Glutamatergic neuron (in vitro differentiated cells): ENCODE measurements at regions not wholly inside any gene's neighbourhood (a gene's known extent, or its start where the extent isn't known, plus 50 kb on each side); places are given as distances from the start of the nearest gene placed in this dataset.
"Not testable (repeated sequence)": the region's sequence is repeated elsewhere in the genome, so short reads cannot be mapped to it uniquely, and the experiment has no call there.

Experiments
- DNase-seq: peaks from one replicate; pipeline ENCODE4 v3.0.0; 2022
- H3K27ac Mint-ChIP-seq: one replicate; pipeline ENCODE4 v1.8.0; 2020; ENCODE audit warnings: mild to moderate bottlenecking, mixed read lengths, inconsistent platforms; ENCODE audit not compliant: unreplicated experiment
- H3K27me3 Mint-ChIP-seq: one replicate; pipeline ENCODE4 v1.8.0; 2020; ENCODE audit warnings: mild to moderate bottlenecking, moderate library complexity, mixed read lengths, inconsistent platforms; ENCODE audit not compliant: unreplicated experiment
- H3K36me3 Mint-ChIP-seq: one replicate; pipeline ENCODE4 v1.8.0; 2020; ENCODE audit warnings: mild to moderate bottlenecking, mixed read lengths, inconsistent platforms; ENCODE audit not compliant: unreplicated experiment
- H3K4me1 Mint-ChIP-seq: one replicate; pipeline ENCODE4 v1.8.0; 2020; ENCODE audit warnings: mild to moderate bottlenecking, low read depth, mixed read lengths, inconsistent platforms; ENCODE audit not compliant: unreplicated experiment
- H3K4me3 Mint-ChIP-seq: one replicate; pipeline ENCODE4 v1.8.0; 2020; ENCODE audit warnings: mild to moderate bottlenecking, mixed read lengths, inconsistent platforms; ENCODE audit not compliant: unreplicated experiment
- H3K9me3 Mint-ChIP-seq: one replicate; pipeline ENCODE4 v1.8.0; 2020; ENCODE audit warnings: mild to moderate bottlenecking, moderate library complexity, mixed read lengths, inconsistent platforms; ENCODE audit not compliant: unreplicated experiment
- CTCF ChIP-seq: fragments of 200-600 bp; sonication (generic); IDR thresholded peaks from one replicate; pipeline ENCODE4 v1.5.0; 2021; ENCODE audit not compliant: partially characterized antibody, unreplicated experiment

DNA sequence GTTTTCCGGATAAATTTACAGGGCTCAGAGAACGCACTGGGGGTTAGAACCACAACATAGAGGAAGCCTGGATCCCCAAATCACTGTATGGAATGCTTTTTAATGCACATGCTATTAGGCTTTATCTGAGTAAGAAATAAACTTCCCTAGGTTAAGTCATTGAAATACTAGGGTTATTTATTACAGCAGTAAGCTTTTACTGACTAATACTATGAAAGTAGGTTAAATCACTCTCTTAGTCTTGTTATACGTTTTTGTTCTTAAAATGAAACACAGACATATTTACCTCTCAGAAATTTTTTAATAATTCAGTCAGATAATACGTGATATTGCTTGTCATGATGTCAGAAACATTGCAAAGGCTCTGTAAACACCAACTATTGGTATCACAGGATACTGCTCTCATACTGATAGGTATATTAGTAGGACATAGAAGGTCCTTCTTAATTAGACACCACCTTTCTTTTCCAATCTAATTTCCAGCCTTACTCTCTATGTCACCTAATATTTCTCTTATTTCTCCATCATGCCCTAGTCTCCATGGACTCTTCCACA lies 162.7 kb upstream of the NYAP2 start:
- no peak for DNase-seq
- Mint-ChIP-seq H3K9me3 (no peaks in the 10 kb centered on the region), H3K36me3 (no peaks in the 10 kb centered on the region), H3K27ac (no peak overlapping the region), H3K4me3 (no peak overlapping the region), H3K4me1 (no peaks in the 10 kb centered on the region), H3K27me3 (no peaks in the 10 kb centered on the region)
- TF ChIP-seq CTCF = no peak

GRCh38 chr2:225233234-225233633 lies 166.3 kb upstream of the NYAP2 start:
- H3K27ac Mint-ChIP-seq = no peak overlapping the region
- H3K4me3 Mint-ChIP-seq = no peak overlapping the region

GRCh38 chr2:225231900-225232299 lies 167.6 kb upstream of the NYAP2 start:
- H3K27me3 Mint-ChIP-seq = peaks cover 2% of the 10 kb centered on the region
- H3K4me3 Mint-ChIP-seq = no peak overlapping the region
- no peaks in the 10 kb centered on the region for H3K4me1 Mint-ChIP-seq
- no peak overlapping the region for H3K27ac Mint-ChIP-seq
- TF ChIP-seq CTCF = no peak
- DNase-seq = no peak
- H3K36me3 Mint-ChIP-seq = no peaks in the 10 kb centered on the region
- H3K9me3 Mint-ChIP-seq = no peaks in the 10 kb centered on the region

More at GRCh38 chr2:225233234-225233633, 166.3 kb upstream of the NYAP2 start:
- peaks cover 2% of the 10 kb centered on the region for H3K27me3 Mint-ChIP-seq
- H3K36me3 Mint-ChIP-seq = no peaks in the 10 kb centered on the region
- no peak for TF ChIP-seq CTCF
- H3K4me1 Mint-ChIP-seq = no peaks in the 10 kb centered on the region
- no peaks in the 10 kb centered on the region for H3K9me3 Mint-ChIP-seq
- DNase-seq = no peak

DNA sequence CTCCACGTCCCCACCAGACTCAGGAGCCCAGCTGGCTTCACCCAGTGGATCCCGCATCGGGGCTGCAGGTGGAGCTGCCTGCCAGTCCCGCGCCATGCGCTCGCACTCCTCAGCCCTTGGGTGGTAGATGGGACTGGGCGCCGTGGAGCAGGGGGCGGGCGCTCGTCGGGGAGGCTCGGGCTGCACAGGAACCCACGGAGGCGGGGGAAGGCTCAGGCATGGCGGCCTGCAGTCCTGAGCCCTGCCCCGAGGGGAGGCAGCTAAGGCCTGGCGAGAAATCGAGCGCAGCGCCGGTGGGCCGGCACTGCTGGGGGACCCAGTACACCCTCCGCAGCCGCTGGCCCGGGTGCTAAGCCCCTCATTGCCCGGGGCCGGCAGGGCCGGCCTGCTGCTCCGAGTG lies 170.2 kb upstream of the NYAP2 start:
- not testable (repeated sequence) for H3K27me3 Mint-ChIP-seq, H3K27ac Mint-ChIP-seq, H3K4me1 Mint-ChIP-seq, H3K36me3 Mint-ChIP-seq, DNase-seq, H3K4me3 Mint-ChIP-seq, H3K9me3 Mint-ChIP-seq

GRCh38 chr2:225226441-225226840 lies 173.1 kb upstream of the NYAP2 start:
- no peak for TF ChIP-seq CTCF
- no peaks in the 10 kb centered on the region for H3K9me3 Mint-ChIP-seq
- H3K27ac Mint-ChIP-seq = no peak overlapping the region
- DNase-seq = no peak
- H3K27me3 Mint-ChIP-seq = peaks cover 2% of the 10 kb centered on the region
- H3K36me3 Mint-ChIP-seq = no peaks in the 10 kb centered on the region
- H3K4me3 Mint-ChIP-seq = no peak overlapping the region
- no peaks in the 10 kb centered on the region for H3K4me1 Mint-ChIP-seq
